ENCODE measurements at regions not wholly inside any gene's neighbourhood (a gene's known extent, or its start where the extent isn't known, plus 50 kb on each side); places are given as distances from the start of the nearest gene placed in this dataset.

- no peak for DNase-seq (ENCODE audit: low read depth)
- no peak overlapping the region for H3K4me3 ChIP-seq (replicated peaks; ENCODE audit: low read depth, low read length)
- TF ChIP-seq, protein P1, sequence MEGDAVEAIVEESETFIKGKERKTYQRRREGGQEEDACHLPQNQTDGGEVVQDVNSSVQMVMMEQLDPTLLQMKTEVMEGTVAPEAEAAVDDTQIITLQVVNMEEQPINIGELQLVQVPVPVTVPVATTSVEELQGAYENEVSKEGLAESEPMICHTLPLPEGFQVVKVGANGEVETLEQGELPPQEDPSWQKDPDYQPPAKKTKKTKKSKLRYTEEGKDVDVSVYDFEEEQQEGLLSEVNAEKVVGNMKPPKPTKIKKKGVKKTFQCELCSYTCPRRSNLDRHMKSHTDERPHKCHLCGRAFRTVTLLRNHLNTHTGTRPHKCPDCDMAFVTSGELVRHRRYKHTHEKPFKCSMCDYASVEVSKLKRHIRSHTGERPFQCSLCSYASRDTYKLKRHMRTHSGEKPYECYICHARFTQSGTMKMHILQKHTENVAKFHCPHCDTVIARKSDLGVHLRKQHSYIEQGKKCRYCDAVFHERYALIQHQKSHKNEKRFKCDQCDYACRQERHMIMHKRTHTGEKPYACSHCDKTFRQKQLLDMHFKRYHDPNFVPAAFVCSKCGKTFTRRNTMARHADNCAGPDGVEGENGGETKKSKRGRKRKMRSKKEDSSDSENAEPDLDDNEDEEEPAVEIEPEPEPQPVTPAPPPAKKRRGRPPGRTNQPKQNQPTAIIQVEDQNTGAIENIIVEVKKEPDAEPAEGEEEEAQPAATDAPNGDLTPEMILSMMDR (IDR thresholded peaks at IDR 0.05; ENCODE audit: low read length, missing control alignments), result no peak
These were observed 798.7 kb upstream of the AGA start for GRCh38 chr4:178240891-178241290.

DNA sequence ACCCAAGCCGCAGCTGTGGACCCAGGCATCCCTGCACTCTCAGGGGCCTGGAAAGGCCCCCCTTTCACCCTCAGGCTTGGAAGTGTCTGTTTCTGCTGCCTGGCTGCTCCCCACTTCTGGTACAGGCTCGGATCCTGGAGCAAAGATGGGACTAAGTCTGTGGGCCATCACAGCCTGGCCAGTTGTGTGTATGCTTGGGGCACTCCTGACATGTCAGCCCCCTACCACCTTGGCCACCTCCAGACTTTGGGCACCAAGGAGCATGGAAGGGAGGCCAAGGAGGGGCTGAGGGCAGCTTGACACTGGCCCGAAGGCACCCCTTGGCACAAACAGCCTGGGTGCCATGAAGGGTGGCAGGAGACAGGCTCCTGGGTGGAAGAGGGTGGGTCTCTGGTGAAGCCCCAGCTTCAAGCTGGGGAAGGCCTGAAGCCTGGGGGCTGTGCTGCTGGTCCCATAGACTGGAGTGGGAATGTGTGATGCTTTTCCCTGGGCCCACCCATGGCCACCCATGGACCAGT lies 799.4 kb upstream of the AGA start:
- TF ChIP-seq, protein P1 (IDR thresholded peaks at IDR 0.05; ENCODE audit: low read length, missing control alignments), result no peak

GRCh38 chr4:178242655-178243054 lies 800.4 kb upstream of the AGA start:
- DNase-seq (ENCODE audit: low read depth), result no peak
- TF ChIP-seq, protein P1 (IDR thresholded peaks at IDR 0.05; ENCODE audit: low read length, missing control alignments), result no peak
- H3K4me3 ChIP-seq (replicated peaks; ENCODE audit: low read depth, low read length), result no peak overlapping the region

More for the DNA sequence above, 799.4 kb upstream of the AGA start:
- H3K4me3 ChIP-seq (replicated peaks; ENCODE audit: low read depth, low read length), result no peak overlapping the region
- DNase-seq (ENCODE audit: low read depth), result no peak

DNA sequence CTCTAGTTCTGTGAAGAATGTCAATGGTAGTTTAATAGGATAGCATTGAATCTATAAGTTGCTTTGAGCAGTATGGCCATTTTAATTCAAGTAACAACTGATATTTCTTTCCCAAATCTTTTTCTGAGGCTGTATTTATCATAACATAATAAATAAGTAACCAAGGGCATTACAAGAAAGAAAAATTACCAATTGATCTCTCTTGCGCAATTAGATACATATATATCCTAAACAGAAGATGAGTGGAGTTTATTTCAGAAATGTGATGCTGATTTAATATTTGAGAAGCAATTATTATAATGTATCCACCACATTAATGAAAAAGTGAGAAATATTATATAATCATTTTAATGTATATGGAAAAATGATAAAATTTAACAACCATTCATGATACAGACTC lies 802.5 kb upstream of the AGA start:
- DNase-seq (ENCODE audit: low read depth), result no peak
- no peak overlapping the region for H3K4me3 ChIP-seq (replicated peaks; ENCODE audit: low read depth, low read length)
- TF ChIP-seq, protein P1 (IDR thresholded peaks at IDR 0.05; ENCODE audit: low read length, missing control alignments), result no peak

DNA sequence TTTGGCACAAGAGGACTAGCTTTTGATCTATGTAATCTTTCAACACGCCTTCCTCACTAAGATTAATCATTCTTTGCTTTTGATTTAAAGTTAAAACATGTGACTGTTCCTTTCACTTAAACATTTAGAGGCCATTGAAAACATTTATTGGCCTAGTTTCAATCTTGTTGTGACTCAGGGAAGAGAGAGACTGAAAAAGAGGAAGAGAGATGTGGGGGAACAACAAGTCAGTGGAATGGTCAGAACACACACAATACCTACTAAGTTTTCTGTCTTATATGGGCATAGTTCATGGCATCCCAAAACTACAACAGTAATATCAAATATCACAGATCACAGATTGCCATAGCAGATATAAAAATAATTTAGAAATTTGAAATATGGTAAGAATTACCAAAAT lies 812.9 kb upstream of the AGA start:
- no peak overlapping the region for H3K4me3 ChIP-seq (replicated peaks; ENCODE audit: low read depth, low read length)
- TF ChIP-seq, protein P1 (IDR thresholded peaks at IDR 0.05; ENCODE audit: low read length, missing control alignments), result no peak
- no peak for DNase-seq (ENCODE audit: low read depth)

- TF ChIP-seq, protein P1 (IDR thresholded peaks at IDR 0.05; ENCODE audit: low read length, missing control alignments), result no peak
- no peak for DNase-seq (ENCODE audit: low read depth)
- H3K4me3 ChIP-seq (replicated peaks; ENCODE audit: low read depth, low read length), result no peak overlapping the region
These were observed 816.4 kb upstream of the AGA start for GRCh38 chr4:178258603-178259002.

GRCh38 chr4:178259566-178259965 lies 817.3 kb upstream of the AGA start:
- no peak for DNase-seq (ENCODE audit: low read depth)
- TF ChIP-seq, protein P1 (IDR thresholded peaks at IDR 0.05; ENCODE audit: low read length, missing control alignments), result no peak
- H3K4me3 ChIP-seq (replicated peaks; ENCODE audit: low read depth, low read length), result no peak overlapping the region
